Smooth muscle cell (in vitro differentiated cells): ENCODE measurements at regions not wholly inside any gene's neighbourhood (a gene's known extent, or its start where the extent isn't known, plus 50 kb on each side); places are given as distances from the start of the nearest gene placed in this dataset.

Experiments
- DNase-seq: peaks from one replicate; lab custom pipeline; 2025; ENCODE audit not compliant: unreplicated experiment; lab: John Stamatoyannopoulos, UW
- H2AFZ ChIP-seq: fragments of 200-600 bp; sonication (generic); 2 replicates; pipeline ENCODE4 v1.6.0; 2016; ENCODE audit warnings: antibody characterized with exemption, low read depth, mild to moderate bottlenecking
- H3F3A ChIP-seq: fragments of 200-600 bp; sonication (generic); 2 replicates; pipeline ENCODE4 v1.6.0; 2017; ENCODE audit warnings: antibody characterized with exemption, low read depth
- H3K27ac ChIP-seq: fragments of 200-600 bp; sonication (generic); 2 replicates; pipeline ENCODE4 v1.5.1; 2016; ENCODE audit warnings: low read depth, mild to moderate bottlenecking
- H3K27me3 ChIP-seq: fragments of 200-600 bp; sonication (generic); 2 replicates; pipeline ENCODE4 v1.6.1; 2016; ENCODE audit warnings: low read depth, mild to moderate bottlenecking
- H3K36me3 ChIP-seq: fragments of 200-600 bp; sonication (generic); 2 replicates; pipeline ENCODE4 v1.5.1; 2016; ENCODE audit warnings: low read depth
- H3K4me1 ChIP-seq: fragments of 200-600 bp; sonication (generic); 2 replicates; pipeline ENCODE4 v1.5.1; 2016; ENCODE audit warnings: low read depth
- H3K4me2 ChIP-seq: fragments of 200-600 bp; sonication (generic); 2 replicates; pipeline ENCODE4 v1.6.0; 2016; ENCODE audit warnings: mild to moderate bottlenecking
- H3K4me3 ChIP-seq: fragments of 200-600 bp; sonication (generic); 2 replicates; pipeline ENCODE4 v1.5.1; 2016; ENCODE audit warnings: mild to moderate bottlenecking
- H3K79me2 ChIP-seq: fragments of 200-600 bp; sonication (generic); 2 replicates; pipeline ENCODE4 v1.6.0; 2016; ENCODE audit warnings: low read depth, mild to moderate bottlenecking
- H3K9ac ChIP-seq: fragments of 200-600 bp; sonication (generic); 2 replicates; pipeline ENCODE4 v1.6.0; 2016; ENCODE audit warnings: low read depth
- H3K9me3 ChIP-seq: fragments of 200-600 bp; sonication (generic); replicated peaks from 2 replicates; pipeline ENCODE4 v1.5.1; 2016; ENCODE audit warnings: low read depth
- H4K20me1 ChIP-seq: fragments of 200-600 bp; sonication (generic); 2 replicates; pipeline ENCODE4 v1.6.0; 2016; ENCODE audit warnings: low read depth
- CTCF ChIP-seq: fragments of 200-600 bp; sonication (generic); IDR thresholded peaks from 2 replicates; pipeline ENCODE4 v1.5.1; 2017; ENCODE audit warnings: borderline replicate concordance, mild to moderate bottlenecking, antibody characterized with exemption; ENCODE audit not compliant: insufficient read depth, poor library complexity, severe bottlenecking
- WGBS: methylation state at CpG from one replicate; pipeline ENCODE4 v1.1.7; 2016; ENCODE audit warnings: low lambda C conversion rate; 5-methylcytosine and 5-hydroxymethylcytosine counted together

GRCh38 chr1:238951809-238952208 lies 434.6 kb upstream of the CHRM3 start:
- Histone ChIP-seq H3F3A (no peaks in the 10 kb centered on the region), H4K20me1 (no peaks in the 10 kb centered on the region), H3K27ac (no peak overlapping the region), H3K4me3 (no peak overlapping the region), H2AFZ (no peak overlapping the region), H3K27me3 (no peaks in the 10 kb centered on the region), H3K4me2 (no peak overlapping the region), H3K9ac (no peak overlapping the region), H3K79me2 (no peaks in the 10 kb centered on the region), H3K36me3 (no peaks in the 10 kb centered on the region), H3K4me1 (no peaks in the 10 kb centered on the region), H3K9me3 (no peaks in the 10 kb centered on the region)
- 45% methylated on average over 6 of the region's 6 CpGs for WGBS
- peak; percentile 62 for TF ChIP-seq CTCF
- no peak for DNase-seq

- Histone ChIP-seq H3K4me2 (no peak overlapping the region), H3F3A (no peaks in the 10 kb centered on the region), H3K36me3 (no peaks in the 10 kb centered on the region), H2AFZ (no peak overlapping the region), H3K4me3 (no peak overlapping the region), H3K9ac (no peak overlapping the region), H3K9me3 (no peaks in the 10 kb centered on the region), H4K20me1 (no peaks in the 10 kb centered on the region), H3K4me1 (no peaks in the 10 kb centered on the region), H3K79me2 (no peaks in the 10 kb centered on the region), H3K27me3 (no peaks in the 10 kb centered on the region), H3K27ac (no peak overlapping the region)
- TF ChIP-seq CTCF: no peak
- no peak for DNase-seq
- 82% methylated on average over 4 of the region's 4 CpGs for WGBS
These were observed 435.6 kb upstream of the CHRM3 start for GRCh38 chr1:238950784-238951183.

GRCh38 chr1:238950017-238950416 lies 436.4 kb upstream of the CHRM3 start:
- H3K4me3 ChIP-seq: no peak overlapping the region
- H3K4me2 ChIP-seq: no peak overlapping the region
- no peaks in the 10 kb centered on the region for H3K4me1 ChIP-seq
- H3K27me3 ChIP-seq: no peaks in the 10 kb centered on the region
- no peak for TF ChIP-seq CTCF
- no peaks in the 10 kb centered on the region for H3K79me2 ChIP-seq
- no peak overlapping the region for H2AFZ ChIP-seq
- H3F3A ChIP-seq: no peaks in the 10 kb centered on the region
- H3K27ac ChIP-seq: no peak overlapping the region
- H3K9ac ChIP-seq: no peak overlapping the region
- H3K36me3 ChIP-seq: no peaks in the 10 kb centered on the region
- no peaks in the 10 kb centered on the region for H3K9me3 ChIP-seq
- WGBS: 96% methylated on average over 3 of the region's 3 CpGs
- DNase-seq: no peak
- H4K20me1 ChIP-seq: no peaks in the 10 kb centered on the region

GRCh38 chr1:238944028-238944427 lies 442.3 kb upstream of the CHRM3 start:
- Histone ChIP-seq H3K4me3 (no peak overlapping the region), H3K36me3 (no peaks in the 10 kb centered on the region), H3K4me2 (no peak overlapping the region), H3F3A (no peaks in the 10 kb centered on the region), H3K27me3 (no peaks in the 10 kb centered on the region), H3K27ac (no peak overlapping the region), H3K9ac (no peak overlapping the region), H3K9me3 (no peaks in the 10 kb centered on the region), H2AFZ (no peak overlapping the region), H3K79me2 (no peaks in the 10 kb centered on the region), H3K4me1 (no peaks in the 10 kb centered on the region), H4K20me1 (no peaks in the 10 kb centered on the region)
- no peak for TF ChIP-seq CTCF
- DNase-seq: no peak
- 96% methylated on average over 1 of the region's 1 CpG for WGBS
